ENCODE measurements at regions not wholly inside any gene's neighbourhood (a gene's known extent, or its start where the extent isn't known, plus 50 kb on each side); places are given as distances from the start of the nearest gene placed in this dataset.

GRCh38 chr5:27608992-27609391, 570.6 kb upstream of the CDH9 start:
- DNase-seq = no peak

DNA sequence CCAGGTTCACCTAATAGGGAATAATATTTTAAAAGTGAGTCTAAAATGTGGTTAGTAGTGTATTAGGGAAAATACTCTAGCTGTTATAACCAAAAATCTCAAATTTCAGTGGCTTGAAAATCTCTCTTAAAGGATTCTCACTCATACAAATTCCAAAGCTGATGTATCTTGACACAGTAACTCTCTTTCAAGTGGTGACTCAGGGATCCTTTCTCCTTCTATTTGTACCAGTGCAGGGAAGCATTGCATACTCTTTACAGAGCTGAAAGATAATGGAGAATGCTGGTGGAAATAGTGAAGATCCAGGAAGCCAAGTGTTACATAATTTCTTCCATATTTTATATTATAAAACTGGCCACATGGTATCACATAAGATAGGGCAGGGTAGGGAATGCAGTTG, 560.2 kb upstream of the CDH9 start:
- no peak for DNase-seq

DNA sequence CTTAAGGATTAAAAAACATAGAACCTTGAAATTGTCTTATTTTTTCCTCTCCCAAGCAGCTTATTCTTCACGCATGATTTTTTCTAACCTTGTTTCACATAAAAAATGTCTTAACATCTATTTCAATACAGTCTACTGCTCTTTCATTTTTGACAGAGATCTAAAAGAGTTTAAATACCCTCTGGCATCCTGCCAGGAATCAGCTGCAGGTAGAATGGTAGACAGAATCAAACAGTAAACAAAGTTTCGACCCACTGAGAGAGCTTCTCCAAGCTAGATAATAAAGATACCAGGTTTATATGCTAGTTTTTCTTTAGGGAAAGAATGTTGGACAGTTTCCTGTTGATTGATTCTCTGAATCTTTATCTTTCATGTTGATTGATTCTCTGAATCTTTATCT, 555.8 kb upstream of the CDH9 start:
- DNase-seq = no peak

DNA sequence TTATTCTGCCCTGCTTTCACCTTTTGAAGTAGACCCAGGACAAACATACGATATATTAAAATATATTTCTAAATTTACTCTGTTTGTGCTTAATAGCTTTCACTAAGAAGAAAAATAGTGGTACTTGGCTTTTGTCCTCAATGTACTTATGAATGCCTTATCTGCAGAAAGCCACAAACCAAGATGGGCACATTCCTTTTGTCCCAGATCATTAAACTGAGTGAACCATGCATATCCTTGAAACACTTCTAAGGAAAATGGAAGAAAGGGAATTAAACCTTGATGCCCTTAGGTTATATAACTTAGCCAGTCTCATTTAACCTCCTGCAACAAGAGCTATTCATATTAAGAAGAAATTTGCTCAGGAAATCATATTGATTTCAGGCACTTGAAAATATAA, 553.8 kb upstream of the CDH9 start:
- DNase-seq = peak; percentile 20

DNA sequence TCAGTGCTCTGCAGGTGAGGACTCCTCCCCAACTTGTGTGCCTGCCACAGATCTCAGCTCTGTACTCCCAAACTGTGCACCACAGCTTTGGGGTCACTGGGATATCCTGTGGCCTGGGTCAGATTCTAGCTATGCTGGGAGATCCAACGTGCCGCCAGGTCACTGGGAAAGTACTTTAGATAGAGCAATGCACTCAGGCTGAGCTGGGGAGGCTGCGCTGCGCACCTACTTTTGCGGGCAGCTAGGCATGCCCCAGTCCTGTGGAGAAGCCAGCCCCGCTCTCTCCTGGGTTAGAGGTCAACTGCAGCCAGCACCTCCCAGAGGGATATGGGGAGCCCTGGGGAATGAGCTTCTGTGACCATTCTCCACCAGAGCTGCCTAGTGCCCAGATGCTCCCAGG, 552.1 kb upstream of the CDH9 start:
- no peak for DNase-seq

GRCh38 chr5:27578279-27578678, 539.9 kb upstream of the CDH9 start:
- DNase-seq = no peak

DNA sequence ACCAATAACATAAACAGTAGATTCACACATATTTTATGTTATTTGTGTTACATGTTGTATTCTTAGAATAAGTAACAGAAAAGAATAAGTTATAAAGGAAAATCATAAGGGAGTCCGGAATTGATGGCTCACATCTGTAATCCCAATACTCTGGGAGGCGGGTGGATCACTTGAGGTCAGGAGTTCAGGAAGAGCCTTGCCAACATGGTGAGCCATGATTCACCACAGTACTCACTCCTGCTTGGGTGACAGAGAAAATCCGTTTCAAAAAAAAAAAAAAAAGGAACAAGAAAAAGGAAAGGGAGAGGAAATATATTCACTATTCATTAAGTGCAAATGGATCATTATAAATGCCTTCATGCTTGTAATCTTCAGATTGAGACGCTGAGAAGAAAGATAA, 533.3 kb upstream of the CDH9 start:
- DNase-seq = no peak

DNA sequence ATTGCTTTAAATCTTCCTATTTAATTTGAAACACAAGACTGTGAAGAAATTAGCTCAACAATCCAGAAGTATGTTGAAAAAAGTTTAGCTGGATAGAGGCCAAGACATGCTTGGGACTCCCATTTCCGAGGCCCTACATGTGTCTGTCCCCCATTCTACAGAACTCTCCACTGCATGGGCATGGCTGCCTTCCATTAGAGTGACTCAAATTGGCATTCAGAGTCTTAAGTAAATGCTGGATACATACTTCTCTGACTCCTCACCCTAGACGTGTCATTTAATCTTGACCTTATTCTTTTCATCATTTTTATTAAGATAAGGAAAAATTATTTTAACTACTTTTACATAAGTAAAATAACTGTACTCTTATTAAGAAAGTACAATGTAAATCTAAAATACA, 530.4 kb upstream of the CDH9 start:
- DNase-seq = no peak

- DNase-seq = no peak
These were observed 523.0 kb upstream of the CDH9 start for GRCh38 chr5:27561408-27561807.

- no peak for DNase-seq
These were observed 510.1 kb upstream of the CDH9 start for GRCh38 chr5:27548484-27548883.

- DNase-seq = no peak
These were observed 496.7 kb upstream of the CDH9 start for GRCh38 chr5:27535031-27535557.

GRCh38 chr5:27532305-27532704, 493.9 kb upstream of the CDH9 start:
- no peak for DNase-seq

- DNase-seq = no peak
These were observed 486.1 kb upstream of the CDH9 start for GRCh38 chr5:27524515-27524914.

GRCh38 chr5:27523629-27524028, 485.2 kb upstream of the CDH9 start:
- DNase-seq = no peak

DNA sequence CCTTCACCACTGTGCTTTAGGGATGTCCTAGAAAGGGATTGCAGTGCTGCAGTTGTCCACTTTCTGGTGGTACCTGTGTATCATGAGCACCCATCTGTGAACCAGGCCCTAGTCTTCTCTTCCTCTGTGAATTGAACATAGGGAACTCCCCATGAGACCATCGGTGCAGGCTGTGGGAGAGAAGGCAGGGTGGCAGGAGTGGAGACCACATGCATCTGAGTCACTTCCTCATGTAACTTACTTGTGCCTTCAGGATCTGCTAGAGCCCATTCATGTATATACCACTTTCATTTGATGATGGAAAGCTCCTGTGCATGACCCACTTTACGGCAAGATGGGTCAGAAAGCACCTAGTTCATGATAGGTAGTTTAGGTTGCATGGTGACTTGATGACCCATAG, 478.1 kb upstream of the CDH9 start:
- no peak for DNase-seq

DNA sequence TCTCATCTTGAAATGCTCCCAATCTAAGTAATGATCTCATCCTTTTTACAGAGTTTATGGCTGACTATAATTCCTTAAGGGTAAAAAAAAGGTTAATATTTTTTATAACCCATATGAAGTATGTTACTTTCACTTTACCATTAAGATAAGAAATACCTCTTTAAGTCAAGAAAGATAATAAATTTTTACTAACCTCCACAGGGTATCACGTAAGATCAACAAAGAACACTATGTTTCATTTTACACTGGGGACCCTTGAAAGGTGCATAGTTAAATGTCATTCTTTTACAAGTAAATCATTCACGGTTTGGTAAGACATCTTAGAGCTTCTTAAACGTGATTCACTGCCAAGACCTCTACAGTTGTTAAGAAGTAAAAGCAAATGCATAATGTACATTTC, 472.7 kb upstream of the CDH9 start:
- peak; percentile 11 for DNase-seq

GRCh38 chr5:27503813-27504212, 465.4 kb upstream of the CDH9 start:
- DNase-seq = no peak

- no peak for DNase-seq
These were observed 463.9 kb upstream of the CDH9 start for GRCh38 chr5:27502236-27502635.

DNA sequence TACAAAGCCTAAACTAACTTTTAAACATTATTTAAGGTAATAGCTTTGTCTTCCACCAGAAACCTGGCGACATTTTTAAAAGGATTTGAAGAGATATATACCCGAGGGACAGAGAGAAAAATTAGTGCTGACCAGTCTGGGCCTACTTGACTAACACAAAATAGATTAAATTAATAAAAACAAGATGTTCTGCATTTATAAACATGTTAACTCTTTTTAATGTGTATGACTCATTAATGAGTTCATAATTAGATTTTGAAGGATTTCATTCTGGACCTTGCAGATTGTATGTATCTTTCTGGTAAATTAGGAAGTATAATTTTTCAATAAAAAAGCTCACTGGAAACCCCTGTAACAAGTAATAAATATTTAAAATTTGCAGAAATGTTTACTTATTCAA, 459.1 kb upstream of the CDH9 start:
- no peak for DNase-seq

- DNase-seq = no peak
These were observed 456.5 kb upstream of the CDH9 start for GRCh38 chr5:27494887-27495286.

- DNase-seq = no peak
These were observed 453.5 kb upstream of the CDH9 start for GRCh38 chr5:27491746-27492439.

- DNase-seq = no peak
These were observed 452.7 kb upstream of the CDH9 start for GRCh38 chr5:27491047-27491446.

DNA sequence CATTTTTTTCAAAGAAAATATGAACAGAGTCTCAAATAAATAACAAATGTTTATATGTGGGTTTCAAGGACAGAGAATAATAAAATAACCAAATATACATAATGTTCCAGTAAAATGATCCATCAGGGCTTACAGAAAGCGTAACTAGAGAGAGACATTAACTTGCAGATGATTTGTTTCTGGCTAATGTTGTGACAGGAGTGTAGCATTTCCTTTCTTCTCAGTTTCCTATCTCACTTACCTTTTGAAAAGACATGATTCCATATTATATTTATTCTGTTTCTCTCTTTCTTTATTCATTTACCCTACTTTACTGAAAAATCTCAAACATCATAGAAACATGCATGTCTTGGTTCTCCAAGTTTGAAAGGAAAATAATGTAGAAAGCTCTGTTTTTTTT, 451.3 kb upstream of the CDH9 start:
- no peak for DNase-seq

DNA sequence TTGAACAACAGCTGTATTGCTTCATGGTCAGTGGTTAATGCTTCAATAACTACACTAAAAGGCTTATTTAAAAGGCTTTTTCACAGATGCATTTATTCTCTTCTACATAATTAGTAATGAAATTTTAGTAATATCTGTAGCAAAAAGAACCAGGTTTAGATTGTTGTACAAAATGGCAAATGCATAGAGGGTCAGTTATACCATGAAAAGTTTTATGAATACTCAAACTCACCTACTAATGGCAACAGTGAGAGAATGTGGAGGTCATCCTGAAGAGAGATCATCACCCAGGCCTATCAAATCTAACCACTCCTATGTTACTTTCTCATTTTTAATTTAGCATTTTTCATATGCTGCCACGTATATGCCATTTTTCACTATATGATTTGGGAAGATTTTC, 444.3 kb upstream of the CDH9 start:
- no peak for DNase-seq
